ENCODE measurements at regions not wholly inside any gene's neighbourhood (a gene's known extent, or its start where the extent isn't known, plus 50 kb on each side); places are given as distances from the start of the nearest gene placed in this dataset.

GRCh38 chr6:100134297-100134696 is 140.3 kb upstream of the MCHR2 start:
- Histone ChIP-seq H3K36me3 (ENCODE audit: control insufficient read depth in 1 of 2, insufficient read depth in 2 of 2, low read length in 2 of 2) (no peaks in the 10 kb centered on the region), H3K27ac (ENCODE audit: low read length) (no peak overlapping the region), H3K27me3 (ENCODE audit: low read depth, low read length) (no peaks in the 10 kb centered on the region), H3K4me1 (ENCODE audit: control insufficient read depth in 1 of 2, insufficient read depth in 2 of 2, low read length in 2 of 2) (no peaks in the 10 kb centered on the region), H3K4me3 (ENCODE audit: low read depth in 1 of 2, low read length in 2 of 2) (no peak overlapping the region), H3K9me3 (ENCODE audit: control insufficient read depth in 1 of 2, low read length in 2 of 2) (peaks cover 11 to 12% of the 10 kb centered on the region in 2 donors)

DNA sequence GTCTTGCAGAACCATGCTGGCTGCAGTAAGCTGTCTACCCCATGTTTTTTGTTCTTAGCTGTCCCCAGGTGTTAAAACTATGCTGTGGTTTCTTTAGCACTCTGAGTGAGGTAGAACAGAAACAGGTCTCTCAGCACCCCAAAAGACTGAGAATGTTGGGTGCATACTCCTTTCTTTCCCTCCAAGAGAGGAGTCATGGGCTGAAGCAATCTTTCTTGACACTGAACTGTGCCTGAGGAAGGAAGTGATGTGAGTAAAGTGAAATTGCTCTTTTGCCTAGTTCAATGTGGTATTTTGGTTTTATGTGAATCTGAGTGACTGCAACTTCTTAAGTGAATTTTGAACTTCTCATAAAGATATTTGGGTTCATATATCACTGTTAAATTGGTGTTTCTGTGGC is 138.0 kb upstream of the MCHR2 start:
- H3K9me3 ChIP-seq (ENCODE audit: control insufficient read depth in 1 of 2, low read length in 2 of 2): peaks cover 11 to 12% of the 10 kb centered on the region in 2 donors
- no peaks in the 10 kb centered on the region for H3K4me1 ChIP-seq (ENCODE audit: control insufficient read depth in 1 of 2, insufficient read depth in 2 of 2, low read length in 2 of 2)
- no peak overlapping the region for H3K4me3 ChIP-seq (ENCODE audit: low read depth in 1 of 2, low read length in 2 of 2)

DNA sequence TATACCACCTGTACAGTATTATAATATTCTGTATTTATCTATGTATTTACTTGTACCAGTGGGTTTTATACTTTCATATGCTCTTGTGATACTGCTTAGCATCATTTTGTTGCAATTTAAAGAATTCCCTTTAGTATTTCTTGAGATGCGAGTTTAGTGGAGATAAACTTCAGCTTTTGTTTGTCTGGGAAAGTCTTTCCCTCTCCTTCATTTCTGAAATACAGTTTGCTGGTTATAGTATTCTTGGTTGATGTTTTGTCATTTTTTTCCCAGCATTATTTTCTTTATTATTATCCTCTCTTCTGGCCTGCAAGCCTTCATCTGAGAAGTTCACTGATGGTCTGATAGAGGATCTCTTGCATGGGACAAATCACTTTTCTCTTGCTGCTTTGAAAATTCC is 136.6 kb upstream of the MCHR2 start:
- Histone ChIP-seq H3K4me1 (ENCODE audit: control insufficient read depth in 1 of 2, insufficient read depth in 2 of 2, low read length in 2 of 2) (no peaks in the 10 kb centered on the region), H3K27me3 (ENCODE audit: low read depth, low read length) (no peaks in the 10 kb centered on the region), H3K9me3 (ENCODE audit: control insufficient read depth in 1 of 2, low read length in 2 of 2) (peaks cover 11 to 12% of the 10 kb centered on the region in 2 donors), H3K36me3 (ENCODE audit: control insufficient read depth in 1 of 2, insufficient read depth in 2 of 2, low read length in 2 of 2) (no peaks in the 10 kb centered on the region), H3K4me3 (ENCODE audit: low read depth in 1 of 2, low read length in 2 of 2) (no peak overlapping the region), H3K27ac (ENCODE audit: low read length) (no peak overlapping the region)

More for the DNA sequence above, 138.0 kb upstream of the MCHR2 start:
- Histone ChIP-seq H3K36me3 (ENCODE audit: control insufficient read depth in 1 of 2, insufficient read depth in 2 of 2, low read length in 2 of 2) (no peaks in the 10 kb centered on the region), H3K27me3 (ENCODE audit: low read depth, low read length) (no peaks in the 10 kb centered on the region), H3K27ac (ENCODE audit: low read length) (no peak overlapping the region)

- Histone ChIP-seq H3K4me3 (ENCODE audit: low read depth in 1 of 2, low read length in 2 of 2) (no peak overlapping the region), H3K27ac (ENCODE audit: low read length) (no peak overlapping the region), H3K4me1 (ENCODE audit: control insufficient read depth in 1 of 2, insufficient read depth in 2 of 2, low read length in 2 of 2) (no peaks in the 10 kb centered on the region), H3K27me3 (ENCODE audit: low read depth, low read length) (no peaks in the 10 kb centered on the region), H3K36me3 (ENCODE audit: control insufficient read depth in 1 of 2, insufficient read depth in 2 of 2, low read length in 2 of 2) (no peaks in the 10 kb centered on the region), H3K9me3 (ENCODE audit: control insufficient read depth in 1 of 2, low read length in 2 of 2) (peaks cover 8 to 10% of the 10 kb centered on the region in 2 donors)
These were observed 132.9 kb upstream of the MCHR2 start for GRCh38 chr6:100126790-100127484.

- Histone ChIP-seq H3K4me3 (ENCODE audit: low read depth in 1 of 2, low read length in 2 of 2) (no peak overlapping the region), H3K27me3 (ENCODE audit: low read depth, low read length) (no peaks in the 10 kb centered on the region), H3K4me1 (ENCODE audit: control insufficient read depth in 1 of 2, insufficient read depth in 2 of 2, low read length in 2 of 2) (no peaks in the 10 kb centered on the region), H3K27ac (ENCODE audit: low read length) (no peak overlapping the region), H3K9me3 (ENCODE audit: control insufficient read depth in 1 of 2, low read length in 2 of 2) (no peaks in the 10 kb centered on the region), H3K36me3 (ENCODE audit: control insufficient read depth in 1 of 2, insufficient read depth in 2 of 2, low read length in 2 of 2) (no peaks in the 10 kb centered on the region)
These were observed 128.0 kb upstream of the MCHR2 start for GRCh38 chr6:100121854-100122609.

DNA sequence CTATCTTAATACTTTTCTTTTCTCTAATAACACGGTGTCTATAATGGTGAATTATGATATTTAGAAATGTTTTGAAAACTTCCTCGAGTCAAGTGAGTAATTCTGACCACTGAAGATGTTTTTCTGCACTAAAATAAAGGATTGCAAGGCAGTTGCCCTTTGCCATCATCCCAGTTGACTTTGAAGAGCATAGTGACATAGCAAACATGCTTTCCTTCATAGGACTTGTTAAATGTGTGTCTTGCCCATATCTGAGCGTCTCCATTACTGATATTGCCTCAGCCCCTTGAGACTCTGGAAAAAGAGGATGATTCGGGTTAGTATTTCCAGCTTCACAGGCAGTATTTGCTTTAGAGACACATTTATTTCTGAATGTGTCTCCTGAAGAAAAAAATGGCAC is 125.2 kb upstream of the MCHR2 start:
- no peaks in the 10 kb centered on the region for H3K9me3 ChIP-seq (ENCODE audit: control insufficient read depth in 1 of 2, low read length in 2 of 2)
- no peaks in the 10 kb centered on the region for H3K4me1 ChIP-seq (ENCODE audit: control insufficient read depth in 1 of 2, insufficient read depth in 2 of 2, low read length in 2 of 2)
- H3K27me3 ChIP-seq (ENCODE audit: low read depth, low read length): no peaks in the 10 kb centered on the region
- H3K4me3 ChIP-seq (ENCODE audit: low read depth in 1 of 2, low read length in 2 of 2): no peak overlapping the region
- H3K27ac ChIP-seq (ENCODE audit: low read length): no peak overlapping the region
- H3K36me3 ChIP-seq (ENCODE audit: control insufficient read depth in 1 of 2, insufficient read depth in 2 of 2, low read length in 2 of 2): no peaks in the 10 kb centered on the region

- no peaks in the 10 kb centered on the region for H3K27me3 ChIP-seq (ENCODE audit: low read depth, low read length)
- no peak overlapping the region for H3K27ac ChIP-seq (ENCODE audit: low read length)
- H3K4me1 ChIP-seq (ENCODE audit: control insufficient read depth in 1 of 2, insufficient read depth in 2 of 2, low read length in 2 of 2): no peaks in the 10 kb centered on the region
- H3K4me3 ChIP-seq (ENCODE audit: low read depth in 1 of 2, low read length in 2 of 2): no peak overlapping the region
- no peaks in the 10 kb centered on the region for H3K9me3 ChIP-seq (ENCODE audit: control insufficient read depth in 1 of 2, low read length in 2 of 2)
- H3K36me3 ChIP-seq (ENCODE audit: control insufficient read depth in 1 of 2, insufficient read depth in 2 of 2, low read length in 2 of 2): no peaks in the 10 kb centered on the region
These were observed 124.3 kb upstream of the MCHR2 start for GRCh38 chr6:100118301-100118700.

GRCh38 chr6:100117680-100118079 is 123.7 kb upstream of the MCHR2 start:
- H3K4me3 ChIP-seq (ENCODE audit: low read depth in 1 of 2, low read length in 2 of 2): no peak overlapping the region
- no peaks in the 10 kb centered on the region for H3K9me3 ChIP-seq (ENCODE audit: control insufficient read depth in 1 of 2, low read length in 2 of 2)
- H3K27me3 ChIP-seq (ENCODE audit: low read depth, low read length): no peaks in the 10 kb centered on the region
- H3K4me1 ChIP-seq (ENCODE audit: control insufficient read depth in 1 of 2, insufficient read depth in 2 of 2, low read length in 2 of 2): no peaks in the 10 kb centered on the region
- H3K36me3 ChIP-seq (ENCODE audit: control insufficient read depth in 1 of 2, insufficient read depth in 2 of 2, low read length in 2 of 2): no peaks in the 10 kb centered on the region
- H3K27ac ChIP-seq (ENCODE audit: low read length): no peak overlapping the region

DNA sequence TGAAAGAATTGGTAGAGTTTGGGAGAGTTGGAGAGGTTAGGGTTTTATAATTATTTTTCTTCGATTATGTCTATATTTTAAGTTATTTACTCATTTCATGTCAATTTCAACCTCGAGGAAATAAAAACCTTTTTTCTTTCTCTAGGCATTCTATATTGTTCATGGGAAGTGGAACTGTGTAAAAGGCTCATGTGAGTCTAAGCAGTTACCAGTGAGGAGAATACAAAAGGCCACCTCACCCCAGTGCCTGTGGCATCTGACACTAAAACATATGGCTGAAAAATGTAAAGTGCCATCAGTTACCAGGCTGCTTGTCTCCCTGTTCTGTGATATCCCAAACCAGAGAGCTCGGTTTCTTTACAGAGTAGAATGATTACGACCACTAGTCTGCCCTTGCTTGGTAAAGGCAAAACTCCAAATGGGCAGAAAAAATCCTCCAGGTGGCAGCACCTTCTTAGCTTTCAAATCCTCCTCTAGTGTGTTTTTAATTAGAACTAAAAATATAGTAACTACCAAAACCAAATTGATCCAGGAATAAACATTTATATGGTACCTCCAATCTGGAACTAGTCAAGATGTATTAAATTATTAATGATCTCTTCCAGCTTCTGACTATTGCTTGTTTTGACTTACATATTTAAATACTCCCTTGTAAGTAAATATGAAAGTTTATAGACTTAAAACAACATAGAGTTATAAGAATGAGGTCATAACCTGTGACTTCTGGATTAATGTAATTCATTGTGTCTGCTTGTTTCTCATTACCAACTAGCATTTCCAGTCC is 122.6 kb upstream of the MCHR2 start:
- Histone ChIP-seq H3K4me1 (ENCODE audit: control insufficient read depth in 1 of 2, insufficient read depth in 2 of 2, low read length in 2 of 2) (no peaks in the 10 kb centered on the region), H3K9me3 (ENCODE audit: control insufficient read depth in 1 of 2, low read length in 2 of 2) (no peaks in the 10 kb centered on the region), H3K36me3 (ENCODE audit: control insufficient read depth in 1 of 2, insufficient read depth in 2 of 2, low read length in 2 of 2) (no peaks in the 10 kb centered on the region), H3K4me3 (ENCODE audit: low read depth in 1 of 2, low read length in 2 of 2) (no peak overlapping the region), H3K27me3 (ENCODE audit: low read depth, low read length) (no peaks in the 10 kb centered on the region), H3K27ac (ENCODE audit: low read length) (no peak overlapping the region)

DNA sequence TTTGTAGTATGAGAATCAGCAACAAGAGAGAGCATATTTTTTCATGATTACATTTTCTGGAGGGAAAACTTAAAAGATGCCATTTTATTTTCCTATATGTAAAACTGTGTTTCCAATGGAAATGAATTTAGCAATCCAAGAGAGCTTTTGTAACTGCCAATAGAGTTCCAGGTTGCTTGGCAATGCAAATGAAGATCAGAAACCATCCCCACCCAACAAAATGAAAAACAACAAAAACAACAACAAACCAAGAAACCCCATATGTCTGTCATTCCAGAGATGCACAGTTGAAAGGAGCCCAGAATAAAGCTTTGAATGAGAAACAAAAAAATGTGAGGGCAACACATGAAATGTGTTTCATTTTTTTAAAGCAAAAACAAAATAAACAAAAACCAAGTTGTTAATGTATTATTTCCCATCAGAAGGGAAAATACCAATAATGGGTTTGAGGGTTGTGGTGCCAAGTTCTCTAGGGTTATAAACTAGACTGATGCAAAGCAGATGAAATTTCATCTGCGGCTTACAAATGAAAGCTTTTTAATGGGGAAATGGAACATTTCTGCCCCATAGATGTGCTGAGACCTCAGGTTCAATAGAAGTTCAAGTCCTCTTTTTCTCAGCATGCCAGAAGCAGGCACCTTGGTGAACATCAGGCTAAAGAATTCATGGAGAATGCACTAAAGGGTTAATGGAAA is 121.5 kb upstream of the MCHR2 start:
- no peaks in the 10 kb centered on the region for H3K4me1 ChIP-seq (ENCODE audit: control insufficient read depth in 1 of 2, insufficient read depth in 2 of 2, low read length in 2 of 2)
- no peaks in the 10 kb centered on the region for H3K36me3 ChIP-seq (ENCODE audit: control insufficient read depth in 1 of 2, insufficient read depth in 2 of 2, low read length in 2 of 2)
- no peak overlapping the region for H3K27ac ChIP-seq (ENCODE audit: low read length)
- H3K27me3 ChIP-seq (ENCODE audit: low read depth, low read length): no peaks in the 10 kb centered on the region
- no peak overlapping the region for H3K4me3 ChIP-seq (ENCODE audit: low read depth in 1 of 2, low read length in 2 of 2)
- H3K9me3 ChIP-seq (ENCODE audit: control insufficient read depth in 1 of 2, low read length in 2 of 2): no peaks in the 10 kb centered on the region
